Posterior cingulate gyrus (tissue), 11 donors: ENCODE measurements at regions not wholly inside any gene's neighbourhood (a gene's known extent, or its start where the extent isn't known, plus 50 kb on each side); places are given as distances from the start of the nearest gene placed in this dataset.

Experiments used
- DNase-seq, 10 donors: peaks; one replicate each; pipeline versions ENCODE4 v3.0.0 to v3.0.0-alpha.2; 2020 to 2021; ENCODE audit warnings: mixed read lengths in 3 of 10
- intact Hi-C: fragments of 100-400 bp; cut with DNase I; formaldehyde crosslinking; loops from one replicate; pipeline ENCODE4 v1.15.1; 2023

GRCh38 chr5:174348311-174348981 is 302.9 kb downstream of the NSG2 start:
- intact Hi-C loops: no loop called here
- no peak for DNase-seq

GRCh38 chr5:174352681-174353080 is 307.2 kb downstream of the NSG2 start:
- intact Hi-C loops: no loop called here
- DNase-seq: no peak

GRCh38 chr5:174354571-174354970 is 309.1 kb downstream of the NSG2 start:
- intact Hi-C loops: no loop called here
- no peak for DNase-seq

GRCh38 chr5:174355208-174355612 is 309.7 kb downstream of the NSG2 start:
- DNase-seq: no peak
- intact Hi-C loops: no loop called here

- intact Hi-C loops: no loop called here
- DNase-seq: no peak
These were observed 310.5 kb downstream of the NSG2 start for GRCh38 chr5:174355995-174356394.

GRCh38 chr5:174356536-174356935 is 311.0 kb downstream of the NSG2 start:
- intact Hi-C loops: no loop called here
- no peak for DNase-seq

GRCh38 chr5:174358276-174358675 is 312.8 kb downstream of the NSG2 start:
- intact Hi-C loops: no loop called here
- no peak for DNase-seq

- intact Hi-C loops: no loop called here
- no peak for DNase-seq
These were observed 313.6 kb downstream of the NSG2 start for GRCh38 chr5:174359071-174359470.

- intact Hi-C loops: no loop called here
- no peak for DNase-seq
These were observed 317.0 kb downstream of the NSG2 start for GRCh38 chr5:174362514-174362913.

- intact Hi-C loops: no loop called here
- DNase-seq: no peak
These were observed 318.4 kb downstream of the NSG2 start for GRCh38 chr5:174363934-174364333.

GRCh38 chr5:174364676-174365075 is 319.2 kb downstream of the NSG2 start:
- intact Hi-C loops: no loop called here
- DNase-seq: no peak

GRCh38 chr5:174371600-174372094 is 326.1 kb downstream of the NSG2 start:
- no peak for DNase-seq
- intact Hi-C loops: no loop called here

GRCh38 chr5:174374206-174374605 is 328.7 kb downstream of the NSG2 start:
- DNase-seq: no peak
- intact Hi-C loops: no loop called here

- no peak for DNase-seq
- intact Hi-C loops: no loop called here
These were observed 330.6 kb downstream of the NSG2 start for GRCh38 chr5:174376056-174376455.

GRCh38 chr5:174376726-174377373 is 331.3 kb downstream of the NSG2 start:
- intact Hi-C loops: no loop called here
- no peak for DNase-seq

GRCh38 chr5:174378121-174378874 is 332.8 kb downstream of the NSG2 start:
- DNase-seq: no peak
- intact Hi-C loops: no loop called here

- no peak for DNase-seq
- intact Hi-C loops: no loop called here
These were observed 334.8 kb downstream of the NSG2 start for GRCh38 chr5:174380311-174380710.

GRCh38 chr5:174381241-174381640 is 335.7 kb downstream of the NSG2 start:
- DNase-seq: no peak
- intact Hi-C loops: no loop called here

- DNase-seq: no peak
These were observed 338.0 kb downstream of the NSG2 start for GRCh38 chr5:174383210-174384167.

GRCh38 chr5:174384509-174384947 is 339.0 kb downstream of the NSG2 start:
- no peak for DNase-seq
- intact Hi-C loops: no loop called here

More at GRCh38 chr5:174383210-174384167, 338.0 kb downstream of the NSG2 start:
- intact Hi-C loops: no loop called here
